ENCODE measurements at regions not wholly inside any gene's neighbourhood (a gene's known extent, or its start where the extent isn't known, plus 50 kb on each side); places are given as distances from the start of the nearest gene placed in this dataset.
"Not testable (repeated sequence)": the region's sequence is repeated elsewhere in the genome, so short reads cannot be mapped to it uniquely, and the experiment has no call there.

GRCh38 chr4:81300352-81300751, 85.3 kb upstream of the PRKG2 start:
- TF ChIP-seq, protein P1, sequence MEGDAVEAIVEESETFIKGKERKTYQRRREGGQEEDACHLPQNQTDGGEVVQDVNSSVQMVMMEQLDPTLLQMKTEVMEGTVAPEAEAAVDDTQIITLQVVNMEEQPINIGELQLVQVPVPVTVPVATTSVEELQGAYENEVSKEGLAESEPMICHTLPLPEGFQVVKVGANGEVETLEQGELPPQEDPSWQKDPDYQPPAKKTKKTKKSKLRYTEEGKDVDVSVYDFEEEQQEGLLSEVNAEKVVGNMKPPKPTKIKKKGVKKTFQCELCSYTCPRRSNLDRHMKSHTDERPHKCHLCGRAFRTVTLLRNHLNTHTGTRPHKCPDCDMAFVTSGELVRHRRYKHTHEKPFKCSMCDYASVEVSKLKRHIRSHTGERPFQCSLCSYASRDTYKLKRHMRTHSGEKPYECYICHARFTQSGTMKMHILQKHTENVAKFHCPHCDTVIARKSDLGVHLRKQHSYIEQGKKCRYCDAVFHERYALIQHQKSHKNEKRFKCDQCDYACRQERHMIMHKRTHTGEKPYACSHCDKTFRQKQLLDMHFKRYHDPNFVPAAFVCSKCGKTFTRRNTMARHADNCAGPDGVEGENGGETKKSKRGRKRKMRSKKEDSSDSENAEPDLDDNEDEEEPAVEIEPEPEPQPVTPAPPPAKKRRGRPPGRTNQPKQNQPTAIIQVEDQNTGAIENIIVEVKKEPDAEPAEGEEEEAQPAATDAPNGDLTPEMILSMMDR (tag by site-specific recombination; IDR thresholded peaks at IDR 0.05): not testable (repeated sequence)
- not testable (repeated sequence) for TF ChIP-seq ZNF830 (tag by site-specific recombination; IDR thresholded peaks at IDR 0.05; ENCODE audit: low read depth); TCF7L2 (IDR thresholded peaks at IDR 0.05; ENCODE audit: borderline replicate concordance, low read depth, low read length); ZNF16 (tag by site-specific recombination; IDR thresholded peaks at IDR 0.05; ENCODE audit: low read depth); ZBTB7A (tag by site-specific recombination; IDR thresholded peaks at IDR 0.05; ENCODE audit: low read depth); INSM2 (tag by site-specific recombination; IDR thresholded peaks at IDR 0.05); IKZF3 (tag by site-specific recombination; IDR thresholded peaks at IDR 0.05)

Data from HEK293 (cell line).